ENCODE measurements at regions not wholly inside any gene's neighbourhood (a gene's known extent, or its start where the extent isn't known, plus 50 kb on each side); places are given as distances from the start of the nearest gene placed in this dataset.

DNA sequence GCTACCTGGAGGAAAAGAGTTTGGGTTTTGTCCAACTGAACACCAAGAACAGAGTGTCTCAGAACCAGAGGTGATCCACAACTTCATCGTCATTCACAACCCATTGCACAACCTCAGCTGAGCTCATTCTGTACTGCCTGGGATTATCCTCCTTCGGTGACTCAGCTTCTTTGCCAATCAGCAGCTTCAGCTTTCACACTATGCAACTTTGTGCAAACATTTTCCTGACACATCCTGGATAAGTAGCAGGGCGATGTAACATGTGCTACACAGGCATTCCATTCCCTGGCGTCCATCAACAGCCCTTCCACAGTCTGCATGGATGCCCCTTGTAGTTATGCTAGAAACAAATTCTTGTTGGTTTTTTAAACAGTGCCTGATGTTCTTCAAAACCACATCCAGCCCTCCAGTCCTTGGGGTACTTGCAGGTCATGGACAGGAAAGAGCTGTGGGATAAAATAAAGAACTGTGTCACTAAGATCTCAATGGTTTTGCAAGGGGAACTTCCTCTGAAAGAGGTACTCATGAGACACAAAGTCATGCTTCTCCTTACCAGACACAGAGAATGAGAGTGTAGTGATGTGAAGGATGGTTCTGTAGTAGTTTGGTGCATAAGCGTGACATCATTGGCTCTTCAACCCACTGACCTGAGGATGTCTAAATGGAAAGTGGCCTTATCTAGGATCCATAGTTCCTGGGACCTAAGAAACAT, 478.5 kb downstream of the KIF20B start:
- H3K9me3 ChIP-seq (replicated peaks; ENCODE audit: insufficient read depth, low read length): no peaks in the 10 kb centered on the region
- H3K79me2 ChIP-seq (ENCODE audit: low read length): no peaks in the 10 kb centered on the region
- no peak for TF ChIP-seq EZH2 (optimal IDR thresholded peaks at IDR 0.05; ENCODE audit: low read depth, low read length)
- TF ChIP-seq, protein P1, sequence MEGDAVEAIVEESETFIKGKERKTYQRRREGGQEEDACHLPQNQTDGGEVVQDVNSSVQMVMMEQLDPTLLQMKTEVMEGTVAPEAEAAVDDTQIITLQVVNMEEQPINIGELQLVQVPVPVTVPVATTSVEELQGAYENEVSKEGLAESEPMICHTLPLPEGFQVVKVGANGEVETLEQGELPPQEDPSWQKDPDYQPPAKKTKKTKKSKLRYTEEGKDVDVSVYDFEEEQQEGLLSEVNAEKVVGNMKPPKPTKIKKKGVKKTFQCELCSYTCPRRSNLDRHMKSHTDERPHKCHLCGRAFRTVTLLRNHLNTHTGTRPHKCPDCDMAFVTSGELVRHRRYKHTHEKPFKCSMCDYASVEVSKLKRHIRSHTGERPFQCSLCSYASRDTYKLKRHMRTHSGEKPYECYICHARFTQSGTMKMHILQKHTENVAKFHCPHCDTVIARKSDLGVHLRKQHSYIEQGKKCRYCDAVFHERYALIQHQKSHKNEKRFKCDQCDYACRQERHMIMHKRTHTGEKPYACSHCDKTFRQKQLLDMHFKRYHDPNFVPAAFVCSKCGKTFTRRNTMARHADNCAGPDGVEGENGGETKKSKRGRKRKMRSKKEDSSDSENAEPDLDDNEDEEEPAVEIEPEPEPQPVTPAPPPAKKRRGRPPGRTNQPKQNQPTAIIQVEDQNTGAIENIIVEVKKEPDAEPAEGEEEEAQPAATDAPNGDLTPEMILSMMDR (IDR thresholded peaks at IDR 0.05; ENCODE audit: low read length): no peak
- no peaks in the 10 kb centered on the region for H3K36me3 ChIP-seq (replicated peaks; ENCODE audit: insufficient read depth, low read length)
- no peak overlapping the region for H3K4me2 ChIP-seq (ENCODE audit: low read depth, low read length)
- H3F3A ChIP-seq (ENCODE audit: insufficient read depth, low read length): no peaks in the 10 kb centered on the region
- no peaks in the 10 kb centered on the region for H3K4me1 ChIP-seq (ENCODE audit: low read length)
- H3K9ac ChIP-seq (ENCODE audit: low read length): no peak overlapping the region
- no peaks in the 10 kb centered on the region for H4K20me1 ChIP-seq (ENCODE audit: insufficient read depth, low read length)
- DNase-seq: no peak
- no peaks in the 10 kb centered on the region for H3K27me3 ChIP-seq (replicated peaks; ENCODE audit: insufficient read depth, low read length)
- no peaks in the 10 kb centered on the region for H3K9me2 ChIP-seq (replicated peaks; ENCODE audit: insufficient read depth, low read length)
- H2AFZ ChIP-seq (ENCODE audit: low read length): no peak overlapping the region
- no peak overlapping the region for H3K27ac ChIP-seq (ENCODE audit: low read length)
- H3K4me3 ChIP-seq (ENCODE audit: low read length): no peak overlapping the region

DNA sequence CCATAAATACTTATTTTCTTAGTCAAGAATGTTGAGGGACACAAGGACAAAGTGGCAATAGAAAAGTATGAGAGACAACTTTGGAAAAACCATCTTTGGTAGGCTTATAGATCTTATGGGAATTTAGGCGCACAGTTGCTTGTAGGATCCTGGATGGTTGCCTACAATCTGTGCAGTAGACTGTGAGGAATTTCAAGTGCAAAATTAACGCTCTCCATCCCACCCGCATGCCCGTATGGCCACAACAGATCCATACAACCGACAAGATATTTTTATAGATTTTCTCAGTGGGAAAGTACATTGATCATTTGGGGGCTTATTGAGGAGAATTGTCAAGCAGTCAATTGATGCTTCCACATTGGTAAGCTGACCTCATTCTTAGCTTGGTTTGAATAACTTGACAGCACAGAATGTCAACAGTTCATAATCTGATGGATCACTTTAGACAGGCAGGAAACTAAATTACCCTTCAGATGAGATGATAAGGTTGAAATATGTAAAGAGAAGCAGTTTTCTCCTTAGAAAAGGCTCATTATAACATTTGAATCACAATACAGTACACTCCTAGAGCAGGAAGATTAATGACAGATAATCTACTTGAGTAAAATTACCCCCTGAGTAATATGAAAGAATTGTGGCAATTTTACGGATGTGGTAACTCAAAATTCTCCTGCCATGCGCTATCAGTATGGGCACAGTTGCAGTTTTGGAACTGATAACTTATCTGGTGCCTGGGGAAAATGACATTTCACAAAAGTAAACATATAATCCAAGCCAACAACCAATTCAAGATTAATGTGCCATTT, 479.7 kb downstream of the KIF20B start:
- Histone ChIP-seq H3F3A (ENCODE audit: insufficient read depth, low read length) (no peaks in the 10 kb centered on the region), H3K27ac (ENCODE audit: low read length) (no peak overlapping the region), H3K27me3 (replicated peaks; ENCODE audit: insufficient read depth, low read length) (no peaks in the 10 kb centered on the region), H3K9ac (ENCODE audit: low read length) (no peak overlapping the region), H2AFZ (ENCODE audit: low read length) (no peak overlapping the region), H3K4me2 (ENCODE audit: low read depth, low read length) (no peak overlapping the region), H3K79me2 (ENCODE audit: low read length) (no peaks in the 10 kb centered on the region), H4K20me1 (ENCODE audit: insufficient read depth, low read length) (no peaks in the 10 kb centered on the region), H3K36me3 (replicated peaks; ENCODE audit: insufficient read depth, low read length) (no peaks in the 10 kb centered on the region), H3K4me1 (ENCODE audit: low read length) (no peaks in the 10 kb centered on the region), H3K9me3 (replicated peaks; ENCODE audit: insufficient read depth, low read length) (no peaks in the 10 kb centered on the region), H3K4me3 (ENCODE audit: low read length) (no peak overlapping the region), H3K9me2 (replicated peaks; ENCODE audit: insufficient read depth, low read length) (no peaks in the 10 kb centered on the region)
- TF ChIP-seq, protein P1 (IDR thresholded peaks at IDR 0.05; ENCODE audit: low read length): no peak
- TF ChIP-seq EZH2 (optimal IDR thresholded peaks at IDR 0.05; ENCODE audit: low read depth, low read length) (no peak), EZH2phosphoT487 (IDR thresholded peaks at IDR 0.05; ENCODE audit: low read length) (no peak)
- no peak for DNase-seq

DNA sequence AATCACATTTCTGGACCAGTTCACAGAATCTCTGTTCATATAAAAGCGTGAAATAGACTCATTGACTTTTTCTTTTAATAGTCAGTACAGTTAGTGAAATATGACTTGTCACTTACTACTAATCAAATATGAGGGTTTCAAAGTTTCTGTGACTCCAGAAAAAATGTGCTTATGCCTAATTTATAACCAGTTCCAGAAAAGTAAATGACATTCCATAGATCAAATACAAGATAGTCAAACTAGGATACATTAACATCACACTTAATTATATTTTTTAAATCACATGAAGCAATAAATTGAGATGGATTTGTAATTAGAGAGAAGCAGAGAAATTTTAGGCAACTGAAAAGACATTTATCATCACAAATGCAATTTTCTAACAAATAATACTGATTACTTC, 491.4 kb downstream of the KIF20B start:
- no peak overlapping the region for H3K9ac ChIP-seq (ENCODE audit: low read length)
- H3K4me2 ChIP-seq (ENCODE audit: low read depth, low read length): no peak overlapping the region
- DNase-seq: no peak
- H3K36me3 ChIP-seq (replicated peaks; ENCODE audit: insufficient read depth, low read length): no peaks in the 10 kb centered on the region
- no peaks in the 10 kb centered on the region for H3K79me2 ChIP-seq (ENCODE audit: low read length)
- no peaks in the 10 kb centered on the region for H3K27me3 ChIP-seq (replicated peaks; ENCODE audit: insufficient read depth, low read length)
- H3K4me1 ChIP-seq (ENCODE audit: low read length): no peaks in the 10 kb centered on the region
- no peak overlapping the region for H3K27ac ChIP-seq (ENCODE audit: low read length)
- no peak overlapping the region for H3K4me3 ChIP-seq (ENCODE audit: low read length)
- H3F3A ChIP-seq (ENCODE audit: insufficient read depth, low read length): no peaks in the 10 kb centered on the region
- TF ChIP-seq, protein P1 (IDR thresholded peaks at IDR 0.05; ENCODE audit: low read length): no peak
- TF ChIP-seq EZH2phosphoT487 (IDR thresholded peaks at IDR 0.05; ENCODE audit: low read length) (no peak), EZH2 (optimal IDR thresholded peaks at IDR 0.05; ENCODE audit: low read depth, low read length) (no peak)
- no peaks in the 10 kb centered on the region for H4K20me1 ChIP-seq (ENCODE audit: insufficient read depth, low read length)
- H3K9me2 ChIP-seq (replicated peaks; ENCODE audit: insufficient read depth, low read length): no peaks in the 10 kb centered on the region
- H3K9me3 ChIP-seq (replicated peaks; ENCODE audit: insufficient read depth, low read length): no peaks in the 10 kb centered on the region
- H2AFZ ChIP-seq (ENCODE audit: low read length): no peak overlapping the region

Data from MM.1S (cell line).